ENCODE measurements at regions not wholly inside any gene's neighbourhood (a gene's known extent, or its start where the extent isn't known, plus 50 kb on each side); places are given as distances from the start of the nearest gene placed in this dataset.

DNA sequence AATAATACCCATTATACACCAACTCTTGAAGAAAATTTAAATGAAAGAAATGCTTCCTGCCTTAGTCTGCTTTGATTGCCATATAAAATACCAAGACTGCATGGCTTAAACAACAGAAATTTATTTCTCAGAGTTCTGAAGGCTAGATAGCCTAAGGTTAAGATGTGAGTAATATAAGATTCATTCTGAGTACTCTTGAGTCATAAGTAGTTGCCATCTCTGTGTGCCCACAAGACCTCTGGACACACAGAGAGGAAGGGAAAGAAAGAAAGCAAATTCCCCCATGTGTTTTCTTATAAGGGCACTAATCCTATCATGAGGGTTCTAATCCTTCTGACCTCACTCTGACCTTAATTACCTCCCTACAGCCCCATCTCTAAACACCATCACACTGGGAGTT, 201.2 kb downstream of the PTN start:
- no peaks in the 10 kb centered on the region for H3K4me1 ChIP-seq
- TF ChIP-seq, protein P1, sequence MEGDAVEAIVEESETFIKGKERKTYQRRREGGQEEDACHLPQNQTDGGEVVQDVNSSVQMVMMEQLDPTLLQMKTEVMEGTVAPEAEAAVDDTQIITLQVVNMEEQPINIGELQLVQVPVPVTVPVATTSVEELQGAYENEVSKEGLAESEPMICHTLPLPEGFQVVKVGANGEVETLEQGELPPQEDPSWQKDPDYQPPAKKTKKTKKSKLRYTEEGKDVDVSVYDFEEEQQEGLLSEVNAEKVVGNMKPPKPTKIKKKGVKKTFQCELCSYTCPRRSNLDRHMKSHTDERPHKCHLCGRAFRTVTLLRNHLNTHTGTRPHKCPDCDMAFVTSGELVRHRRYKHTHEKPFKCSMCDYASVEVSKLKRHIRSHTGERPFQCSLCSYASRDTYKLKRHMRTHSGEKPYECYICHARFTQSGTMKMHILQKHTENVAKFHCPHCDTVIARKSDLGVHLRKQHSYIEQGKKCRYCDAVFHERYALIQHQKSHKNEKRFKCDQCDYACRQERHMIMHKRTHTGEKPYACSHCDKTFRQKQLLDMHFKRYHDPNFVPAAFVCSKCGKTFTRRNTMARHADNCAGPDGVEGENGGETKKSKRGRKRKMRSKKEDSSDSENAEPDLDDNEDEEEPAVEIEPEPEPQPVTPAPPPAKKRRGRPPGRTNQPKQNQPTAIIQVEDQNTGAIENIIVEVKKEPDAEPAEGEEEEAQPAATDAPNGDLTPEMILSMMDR (IDR thresholded peaks at IDR 0.05): no peak
- no peak overlapping the region for H3K27ac ChIP-seq
- DNase-seq (no peak), ATAC-seq (no peak)
- no peaks in the 10 kb centered on the region for H3K9me3 ChIP-seq
- no peak overlapping the region for H3K4me3 ChIP-seq
- H3K27me3 ChIP-seq (ENCODE audit: insufficient read depth in 3 of 3, low read length in 2 of 3): no peaks in the 10 kb centered on the region
- intact Hi-C loops (cut with DNase I): no loop called here
- H3K36me3 ChIP-seq (ENCODE audit: insufficient read depth in 1 of 2, low read depth in 1 of 2): no peaks in the 10 kb centered on the region

DNA sequence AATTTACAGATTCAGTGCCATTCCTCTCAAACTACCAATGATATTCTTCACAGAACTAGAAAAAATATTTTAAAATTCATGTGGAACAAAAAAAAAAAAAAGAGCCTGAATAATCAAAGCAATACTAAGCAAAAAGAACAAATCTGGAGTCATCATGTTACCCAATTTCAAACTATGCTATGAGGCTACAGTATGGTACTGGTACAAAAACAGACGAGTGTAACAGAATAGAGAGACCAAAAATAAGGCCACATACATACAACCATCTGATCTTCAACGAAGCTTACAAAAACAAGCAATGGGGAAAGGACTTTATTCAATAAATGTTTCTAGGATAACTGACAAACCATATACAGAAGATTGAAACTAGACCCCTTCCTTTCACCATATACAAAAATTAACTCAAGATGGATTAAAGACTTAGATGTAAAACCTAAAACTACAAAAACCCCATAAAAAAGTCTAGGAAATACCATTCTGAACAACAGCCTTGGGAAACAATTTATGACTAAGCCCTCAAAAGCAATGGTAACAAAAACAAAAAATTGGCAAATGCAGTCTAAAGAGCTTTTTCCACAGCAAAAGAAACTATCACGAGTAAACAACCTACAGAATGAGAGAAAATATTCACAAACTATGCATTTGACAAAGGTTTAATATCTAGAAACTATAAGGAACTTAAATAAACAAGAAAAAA, 207.7 kb downstream of the PTN start:
- H3K4me3 ChIP-seq: no peak overlapping the region
- H3K36me3 ChIP-seq (ENCODE audit: insufficient read depth in 1 of 2, low read depth in 1 of 2): no peaks in the 10 kb centered on the region
- no peak overlapping the region for H3K27ac ChIP-seq
- no peaks in the 10 kb centered on the region for H3K9me3 ChIP-seq
- no peak for ATAC-seq
- 60 to 64% (median 64%) methylated on average over 3 of the region's 3 CpGs for WGBS, 3 donors
- H3K27me3 ChIP-seq (ENCODE audit: insufficient read depth in 3 of 3, low read length in 2 of 3): no peaks in the 10 kb centered on the region
- intact Hi-C loops (cut with DNase I): no loop called here
- no peaks in the 10 kb centered on the region for H3K4me1 ChIP-seq
- no peak for DNase-seq
- TF ChIP-seq, protein P1 (IDR thresholded peaks at IDR 0.05): no peak

DNA sequence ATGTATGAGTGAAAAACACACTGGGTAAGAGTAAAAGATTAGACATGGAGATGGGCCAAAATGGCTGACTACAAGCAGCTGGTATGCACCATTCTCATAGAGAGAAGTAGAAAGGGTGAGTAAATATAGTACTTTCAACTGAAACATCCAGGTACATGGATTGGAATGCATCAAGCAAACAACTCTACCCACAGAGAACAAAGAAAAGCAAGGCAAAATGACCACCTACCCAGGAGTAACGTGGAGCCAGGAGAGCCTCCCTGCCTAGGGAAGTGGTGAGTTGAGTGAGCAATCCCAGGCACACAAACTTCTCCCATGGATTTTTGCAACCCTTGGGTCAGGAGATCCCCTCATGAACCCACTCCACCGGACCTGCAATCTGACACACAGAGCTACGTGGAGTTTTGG, 212.8 kb downstream of the PTN start:
- 76 to 82% (median 78%) methylated on average over 3 of the region's 3 CpGs for WGBS, 3 donors

DNA sequence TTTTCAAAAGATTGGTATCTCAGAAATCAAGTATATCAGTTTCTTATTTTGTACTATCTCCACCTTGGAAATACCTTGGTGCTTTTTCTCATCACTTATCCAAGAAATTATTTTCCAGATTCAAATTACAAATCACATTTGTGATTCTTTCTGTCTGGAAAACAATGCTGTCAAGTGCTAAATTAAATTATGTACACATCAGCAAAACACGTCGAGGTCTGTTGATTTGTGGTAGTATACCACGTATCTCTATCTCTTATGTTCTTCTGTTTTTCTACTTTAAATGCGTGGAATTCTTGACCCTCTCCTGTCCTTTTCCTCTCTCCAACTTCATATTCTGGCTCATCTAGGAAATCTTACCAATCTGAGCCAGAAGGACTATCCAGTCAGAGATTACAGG, 214.5 kb downstream of the PTN start:
- intact Hi-C loops (cut with DNase I): no loop called here
- TF ChIP-seq, protein P1 (IDR thresholded peaks at IDR 0.05): no peak
- H3K27ac ChIP-seq: no peak overlapping the region
- H3K4me3 ChIP-seq: no peak overlapping the region
- no peaks in the 10 kb centered on the region for H3K4me1 ChIP-seq
- H3K9me3 ChIP-seq: no peaks in the 10 kb centered on the region
- no peaks in the 10 kb centered on the region for H3K36me3 ChIP-seq (ENCODE audit: insufficient read depth in 1 of 2, low read depth in 1 of 2)
- no peak for DNase-seq
- no peak for ATAC-seq
- 67 to 71% (median 67%) methylated on average over 4 of the region's 4 CpGs for WGBS, 3 donors
- no peaks in the 10 kb centered on the region for H3K27me3 ChIP-seq (ENCODE audit: insufficient read depth in 3 of 3, low read length in 2 of 3)

More for the DNA sequence above, 212.8 kb downstream of the PTN start:
- DNase-seq: no peak
- intact Hi-C loops (cut with DNase I): no loop called here
- no peaks in the 10 kb centered on the region for H3K27me3 ChIP-seq (ENCODE audit: insufficient read depth in 3 of 3, low read length in 2 of 3)
- no peaks in the 10 kb centered on the region for H3K36me3 ChIP-seq (ENCODE audit: insufficient read depth in 1 of 2, low read depth in 1 of 2)
- TF ChIP-seq, protein P1 (IDR thresholded peaks at IDR 0.05): no peak
- ATAC-seq: no peak
- H3K9me3 ChIP-seq: no peaks in the 10 kb centered on the region
- no peaks in the 10 kb centered on the region for H3K4me1 ChIP-seq
- H3K27ac ChIP-seq: no peak overlapping the region
- no peak overlapping the region for H3K4me3 ChIP-seq

DNA sequence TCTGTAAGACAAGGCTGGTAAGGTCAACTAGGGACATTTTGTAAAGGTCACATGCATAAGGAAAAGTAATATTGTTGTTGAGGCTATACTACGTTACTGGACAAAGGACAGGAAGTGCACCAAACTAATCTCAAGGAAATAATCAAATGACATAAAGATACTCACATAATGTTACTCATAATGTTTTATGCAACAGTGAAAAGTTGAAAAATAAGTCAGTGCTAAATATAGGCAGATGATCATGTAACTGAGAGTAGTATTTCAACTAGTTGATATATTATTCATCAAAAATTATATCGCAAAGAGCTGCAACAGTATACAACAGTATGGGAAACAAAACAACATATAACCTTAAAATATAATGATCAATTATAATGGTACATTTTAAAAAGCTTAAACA, 215.7 kb downstream of the PTN start:
- Histone ChIP-seq H3K9me3 (no peaks in the 10 kb centered on the region), H3K4me3 (no peak overlapping the region), H3K27me3 (ENCODE audit: insufficient read depth in 3 of 3, low read length in 2 of 3) (peaks cover 0 to 2% (median 0%) of the 10 kb centered on the region in 3 donors), H3K27ac (no peak overlapping the region), H3K36me3 (ENCODE audit: insufficient read depth in 1 of 2, low read depth in 1 of 2) (no peaks in the 10 kb centered on the region), H3K4me1 (no peaks in the 10 kb centered on the region)
- ATAC-seq: no peak
- WGBS, 3 donors: 63 to 67% (median 64%) methylated on average over 2 of the region's 2 CpGs
- TF ChIP-seq, protein P1 (IDR thresholded peaks at IDR 0.05): no peak
- intact Hi-C loops (cut with DNase I): no loop called here
- DNase-seq: no peak

All from psoas muscle (tissue), 7 donors.